Activated CD4-positive, alpha-beta T cell treated with anti-CD3 and anti-CD28 coated beads for 48 hours (primary cell): ENCODE measurements at regions not wholly inside any gene's neighbourhood (a gene's known extent, or its start where the extent isn't known, plus 50 kb on each side); places are given as distances from the start of the nearest gene placed in this dataset.
A peak's percentile ranks its signal among the peaks of the same experiment; 100 is the strongest.

Source experiments
- DNase-seq: peaks from one replicate; pipeline ENCODE4 v3.0.0-alpha.2; 2020

DNA sequence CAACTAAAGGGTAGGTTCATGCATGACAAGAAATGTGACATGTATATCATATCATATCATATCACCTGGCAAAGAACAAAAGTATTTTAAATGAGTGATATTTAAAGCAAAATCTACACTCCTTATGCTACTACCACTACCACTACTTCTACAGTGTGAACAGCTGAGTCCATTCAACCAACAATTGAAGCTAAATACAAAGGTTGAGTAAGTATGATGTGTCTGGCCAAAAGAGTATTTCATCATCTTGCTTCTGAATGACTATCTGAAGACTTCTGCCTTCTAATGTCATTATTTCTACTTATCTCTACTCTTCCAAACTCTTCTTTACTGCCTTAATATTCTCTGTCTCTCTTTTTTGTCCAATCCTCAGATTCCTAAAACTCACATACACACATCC lies 292.6 kb upstream of the CAND1 start:
- no peak for DNase-seq

DNA sequence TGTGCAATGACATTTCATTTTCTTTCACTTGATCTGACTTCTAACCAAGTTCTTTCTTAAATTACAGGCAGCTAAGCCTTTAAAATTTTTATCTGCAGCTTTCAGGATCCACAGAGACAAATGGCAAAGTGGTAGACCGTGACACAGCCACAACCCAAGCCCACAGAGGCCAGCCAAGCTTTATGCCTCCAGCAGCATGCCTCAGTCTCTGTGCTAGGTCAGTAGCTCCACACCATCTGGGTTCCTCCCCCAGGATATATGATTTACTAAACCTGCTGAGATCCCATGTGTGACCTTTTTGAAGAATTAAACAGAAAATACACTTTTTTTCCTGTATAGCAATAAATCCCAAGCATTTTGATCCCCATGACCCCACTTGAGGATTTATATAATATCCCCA lies 290.4 kb upstream of the CAND1 start:
- no peak for DNase-seq

DNA sequence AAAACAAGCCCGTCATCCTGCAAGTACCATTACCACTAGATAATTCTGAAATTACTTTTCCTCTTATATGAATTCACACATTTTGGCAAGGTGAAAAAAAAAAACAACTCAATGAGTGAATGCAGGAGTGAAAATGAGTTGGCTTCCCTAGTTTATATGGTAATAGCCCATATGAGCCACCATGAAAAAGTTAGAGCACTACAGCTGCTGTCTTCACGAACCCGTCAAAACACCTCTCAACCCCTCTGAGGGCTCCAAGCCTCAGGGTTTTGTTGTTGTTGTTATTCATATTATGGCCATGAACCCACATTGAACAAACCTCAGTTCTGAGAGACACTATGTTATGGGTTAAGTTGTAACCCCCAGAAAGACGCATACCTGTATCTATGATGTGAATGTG lies 289.9 kb upstream of the CAND1 start:
- DNase-seq, result no peak

DNA sequence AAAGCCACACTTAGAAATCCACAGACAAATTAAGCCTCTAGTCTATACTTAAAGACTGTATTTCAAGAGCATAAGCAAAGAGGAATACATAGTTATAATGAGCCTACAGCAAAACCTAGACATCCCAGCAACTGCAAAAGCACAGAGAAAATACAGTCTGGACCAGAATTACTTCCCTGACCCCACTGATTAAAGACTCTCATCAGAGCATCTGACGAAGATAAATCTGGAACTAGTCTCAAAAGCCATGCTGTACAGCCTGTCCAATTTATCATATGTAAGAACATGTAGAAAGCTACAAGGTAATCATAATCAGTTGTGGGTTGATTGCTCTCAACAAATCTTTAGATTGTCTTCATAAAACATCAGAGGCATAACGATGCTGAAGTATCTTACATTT lies 285.1 kb upstream of the CAND1 start:
- no peak for DNase-seq

DNA sequence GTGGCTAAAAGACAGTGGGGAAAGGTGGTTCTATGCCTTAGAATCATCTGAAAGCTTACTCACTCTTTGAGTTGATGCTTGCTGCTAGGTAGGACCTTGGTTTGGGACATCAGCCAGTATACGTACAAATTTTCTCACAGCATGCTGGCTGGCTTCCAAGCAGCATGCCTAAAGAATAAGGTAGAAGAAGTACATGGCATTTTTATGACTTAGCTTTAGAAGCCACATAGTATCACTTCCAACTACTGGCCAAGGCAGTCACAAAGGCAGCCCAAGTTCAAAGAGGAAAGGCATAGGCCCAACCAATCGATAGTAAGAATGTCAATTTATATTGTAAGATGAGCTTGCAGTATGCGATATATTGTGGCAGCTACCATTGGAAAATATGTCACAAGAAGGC lies 284.2 kb upstream of the CAND1 start:
- no peak for DNase-seq

DNA sequence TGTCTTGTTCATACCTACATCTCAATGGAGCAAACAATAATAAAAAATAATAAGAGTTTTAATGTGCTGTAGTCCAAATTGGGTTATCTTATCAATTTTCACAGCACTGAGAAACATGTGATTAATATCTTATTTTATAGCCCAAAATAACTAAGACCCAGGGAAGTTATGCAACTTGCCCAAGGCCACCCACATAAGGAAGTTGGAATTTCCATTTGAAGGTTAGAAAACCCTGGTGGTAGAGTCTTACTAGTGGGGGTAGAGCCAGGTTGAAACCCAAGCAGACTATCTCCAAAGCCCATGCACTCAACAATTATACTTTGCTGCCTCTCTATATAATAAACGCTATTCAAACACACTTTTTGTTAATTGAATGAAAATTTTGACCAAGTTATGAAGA lies 270.0 kb upstream of the CAND1 start:
- DNase-seq, result no peak

DNA sequence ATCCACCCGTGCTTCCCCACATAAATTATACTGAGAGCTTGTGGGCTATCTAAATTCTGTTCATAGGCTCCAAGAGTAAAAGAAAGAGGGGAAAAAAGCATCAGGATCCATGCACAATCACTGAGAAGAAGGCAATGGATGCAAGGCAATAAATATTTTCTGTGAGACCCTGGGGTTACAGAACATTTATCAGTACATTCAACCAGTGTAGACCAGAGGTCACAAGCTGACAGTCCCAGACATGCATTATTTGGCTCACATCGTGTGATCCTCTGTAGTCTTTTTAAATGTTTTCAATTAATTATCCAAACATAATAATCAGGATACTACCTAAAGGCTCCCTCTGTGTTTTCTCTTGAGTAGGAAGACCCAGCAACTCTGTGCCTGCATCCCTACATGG lies 267.9 kb upstream of the CAND1 start:
- no peak for DNase-seq

DNA sequence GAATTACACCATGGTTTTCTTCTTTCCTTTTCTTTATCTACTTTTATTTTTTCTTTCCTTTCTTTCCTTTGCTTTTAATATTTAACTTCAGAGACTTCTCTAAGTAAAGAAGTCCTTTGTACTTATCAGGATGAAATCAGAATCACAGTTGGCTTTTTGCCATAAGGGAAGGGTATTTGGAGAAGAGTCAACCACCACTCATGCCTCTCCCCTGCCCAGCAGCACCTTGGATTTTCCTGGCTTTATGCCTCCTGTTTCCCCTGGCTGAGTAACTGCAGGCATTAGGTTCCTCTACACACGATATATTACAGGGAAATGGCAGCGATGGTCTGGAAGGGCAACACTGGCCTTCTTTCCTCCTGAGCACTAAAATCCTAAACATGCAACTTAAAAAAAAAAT lies 266.4 kb upstream of the CAND1 start:
- DNase-seq, result no peak

DNA sequence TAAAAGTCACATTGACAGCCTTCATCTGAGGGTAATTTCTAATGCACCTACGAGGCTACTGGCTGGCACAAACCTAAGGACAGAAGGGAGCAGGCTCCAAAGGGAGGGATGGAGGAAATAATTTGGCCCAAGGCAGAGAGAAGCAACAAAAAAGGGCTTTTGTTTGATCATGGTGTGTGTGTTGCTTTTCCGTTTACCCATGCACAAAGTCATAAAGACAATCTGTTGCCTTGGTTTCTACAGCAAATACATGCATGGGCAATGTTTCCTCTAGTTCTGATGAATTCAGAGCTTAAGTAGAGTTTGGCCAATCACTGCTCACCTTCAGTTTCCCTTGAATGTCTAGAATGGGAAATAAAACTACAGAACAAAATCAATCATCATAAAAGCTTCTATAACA lies 262.5 kb upstream of the CAND1 start:
- no peak for DNase-seq

DNA sequence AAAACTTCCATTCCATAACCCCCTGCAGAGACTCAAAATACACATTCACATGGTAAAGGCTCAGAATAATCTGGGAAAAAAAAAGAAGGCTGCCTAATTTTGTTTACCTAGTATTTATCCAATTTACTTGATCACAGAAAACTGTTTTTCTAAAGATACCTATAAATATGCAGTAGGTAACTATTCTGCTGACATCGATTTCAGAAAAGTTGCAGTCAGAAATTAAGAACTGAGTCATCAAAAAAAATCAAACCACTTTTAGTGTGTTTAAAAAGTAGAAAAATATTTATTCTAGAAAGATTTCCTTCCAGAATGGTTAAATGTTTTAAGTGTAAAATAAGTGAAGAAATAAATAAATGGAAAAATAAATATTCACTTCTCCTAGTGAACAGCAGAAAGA lies 254.5 kb upstream of the CAND1 start:
- DNase-seq, result no peak

DNA sequence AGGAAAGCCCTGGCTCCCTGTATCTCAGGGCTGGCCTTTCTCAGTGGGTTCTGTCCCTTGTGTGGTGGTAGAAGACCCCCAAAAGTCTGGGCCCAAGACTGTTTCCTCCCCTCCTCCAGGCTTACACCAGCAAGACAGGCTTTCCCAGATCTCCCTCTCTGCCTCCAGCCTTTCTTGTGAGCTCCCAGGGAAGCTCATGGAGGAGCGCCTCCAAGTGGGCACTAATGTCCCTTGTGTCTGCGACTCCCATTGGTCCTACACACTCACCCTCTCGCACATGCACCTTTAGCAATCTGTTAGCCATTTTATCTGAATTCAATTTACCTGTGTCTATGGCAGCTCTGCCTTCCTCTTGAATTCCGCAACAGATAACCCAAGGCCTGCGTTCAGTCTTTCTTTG lies 251.1 kb upstream of the CAND1 start:
- no peak for DNase-seq

DNA sequence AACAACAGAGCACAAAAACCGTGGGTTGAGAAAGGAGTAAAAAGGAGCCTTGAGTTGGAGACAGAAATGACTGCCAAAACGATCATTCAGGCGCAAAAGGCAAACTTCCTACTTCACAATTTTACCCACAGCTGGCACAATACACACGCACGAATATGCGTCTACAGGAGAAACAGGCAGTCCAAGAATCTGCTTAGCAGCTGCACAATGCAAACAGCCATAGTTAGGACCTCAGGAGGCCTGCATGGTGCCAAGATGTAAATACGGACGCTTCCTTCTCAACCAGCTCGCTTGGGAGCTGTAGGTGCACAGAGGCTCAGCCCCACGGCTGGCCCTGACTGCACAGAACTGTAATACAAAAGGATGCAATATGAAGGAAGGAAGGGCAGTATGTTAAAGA lies 250.1 kb upstream of the CAND1 start:
- no peak for DNase-seq

DNA sequence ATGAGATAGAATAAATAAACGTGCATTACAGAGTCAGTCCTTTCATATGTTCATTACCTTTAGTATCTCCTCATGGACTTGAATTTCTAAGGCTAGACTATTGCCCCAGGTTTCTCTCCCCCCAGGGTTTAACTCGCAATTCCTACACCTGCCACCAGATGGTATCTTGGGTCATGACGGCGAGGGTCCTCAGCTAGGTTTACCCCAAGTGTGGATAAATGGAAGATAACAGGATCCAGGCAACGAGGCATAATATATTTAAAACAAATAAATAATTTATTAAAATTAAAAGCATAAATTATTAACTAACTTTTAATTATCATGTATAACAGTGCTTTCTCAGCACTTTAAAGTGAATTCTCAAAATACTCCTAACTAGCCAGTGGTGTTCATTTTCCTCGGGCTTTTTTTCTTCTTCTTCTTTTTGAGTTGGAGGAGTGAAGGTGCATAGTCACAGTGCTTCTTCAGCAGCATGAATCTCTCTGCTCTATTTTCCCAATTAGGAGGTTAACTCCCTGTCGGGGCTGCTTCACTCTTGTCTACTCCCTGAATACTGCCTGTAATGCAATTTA lies 243.5 kb upstream of the CAND1 start:
- peak; percentile 66 for DNase-seq

DNA sequence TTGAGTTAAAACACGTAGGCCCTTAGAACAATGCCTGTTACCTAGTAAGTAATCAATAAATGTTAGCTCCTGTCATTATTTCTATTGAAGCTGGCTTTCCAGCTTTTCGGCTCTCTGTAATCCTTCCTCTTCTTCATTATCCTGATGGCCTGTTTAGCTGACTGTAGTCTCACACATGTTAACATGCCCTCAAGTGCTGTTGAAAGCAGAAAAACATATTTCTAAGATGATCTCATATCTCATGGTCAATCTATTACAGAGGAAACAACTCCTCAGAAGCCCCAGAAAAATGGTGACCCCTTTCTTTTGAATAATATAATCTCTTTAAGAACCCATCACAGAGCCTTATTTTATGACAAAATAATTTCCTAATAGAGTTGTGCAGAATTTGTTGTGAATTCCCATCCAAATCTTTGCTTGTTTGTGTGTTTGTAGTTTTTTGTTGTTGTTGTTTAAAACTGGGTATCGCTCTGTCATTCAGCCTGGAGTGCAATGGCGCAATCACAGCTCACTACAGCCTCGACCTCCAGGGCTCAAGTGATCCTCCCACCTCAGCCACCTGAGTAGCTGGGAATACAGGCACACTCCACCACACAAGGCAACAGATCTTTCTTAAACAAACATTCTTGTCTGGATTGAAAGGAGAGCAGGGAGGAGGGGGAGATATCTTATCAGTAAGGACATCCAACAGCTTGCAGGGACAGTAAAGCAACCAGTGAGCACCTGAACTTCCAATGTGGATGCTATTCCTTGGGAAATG lies 242.5 kb upstream of the CAND1 start:
- no peak for DNase-seq

DNA sequence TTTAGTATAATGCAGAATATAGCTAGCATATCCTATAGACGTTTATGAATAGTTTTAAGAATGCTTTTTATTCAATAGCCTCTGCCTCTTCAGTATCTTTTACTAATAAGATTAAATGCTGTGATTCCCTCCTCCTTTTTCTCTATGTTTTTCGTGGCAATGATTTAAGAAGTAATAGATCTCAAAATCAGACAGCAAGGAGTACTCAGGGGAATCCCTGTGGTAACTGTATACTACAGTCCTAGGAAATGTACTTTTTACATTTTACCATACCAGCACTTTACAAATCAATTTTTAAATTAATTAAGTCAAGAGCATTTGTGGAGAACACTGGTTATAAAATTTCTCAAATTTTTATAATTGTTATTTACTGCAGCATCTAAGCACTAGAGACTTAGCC lies 240.6 kb upstream of the CAND1 start:
- DNase-seq, result no peak

DNA sequence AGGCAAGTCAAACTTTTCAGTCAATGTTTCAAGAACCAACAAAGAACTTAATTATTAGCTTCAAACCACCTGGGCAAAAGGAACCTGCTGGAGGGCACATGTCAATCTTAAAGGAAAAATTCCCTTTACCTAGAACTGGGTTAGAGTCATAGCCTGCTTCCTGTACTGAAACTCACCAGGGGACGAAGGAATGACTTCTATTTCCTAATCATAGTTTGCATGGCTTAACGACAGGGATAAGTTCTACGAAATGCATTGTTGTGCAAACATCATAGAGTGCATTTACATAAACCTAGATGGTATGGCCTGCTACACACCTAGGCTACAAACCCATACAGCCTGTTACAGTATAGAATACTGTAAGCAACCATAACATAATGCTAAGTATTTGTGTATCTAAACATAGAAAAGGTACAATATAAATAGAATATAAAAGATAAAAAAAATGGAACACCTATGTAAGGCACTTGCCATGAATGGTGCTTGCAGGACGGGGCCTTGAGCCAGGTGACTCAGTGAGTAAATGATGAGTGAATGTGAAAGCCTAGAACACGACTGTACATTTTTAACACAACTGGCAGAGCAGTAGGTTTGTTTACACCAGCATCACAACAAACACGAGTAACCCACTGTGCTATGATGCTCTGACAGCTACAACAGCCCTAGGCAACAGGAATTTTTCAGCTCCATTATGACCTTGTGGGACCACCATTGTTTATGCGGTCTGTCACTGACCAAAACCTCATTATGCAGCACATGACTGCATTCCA lies 234.9 kb upstream of the CAND1 start:
- peak; percentile 27 for DNase-seq

DNA sequence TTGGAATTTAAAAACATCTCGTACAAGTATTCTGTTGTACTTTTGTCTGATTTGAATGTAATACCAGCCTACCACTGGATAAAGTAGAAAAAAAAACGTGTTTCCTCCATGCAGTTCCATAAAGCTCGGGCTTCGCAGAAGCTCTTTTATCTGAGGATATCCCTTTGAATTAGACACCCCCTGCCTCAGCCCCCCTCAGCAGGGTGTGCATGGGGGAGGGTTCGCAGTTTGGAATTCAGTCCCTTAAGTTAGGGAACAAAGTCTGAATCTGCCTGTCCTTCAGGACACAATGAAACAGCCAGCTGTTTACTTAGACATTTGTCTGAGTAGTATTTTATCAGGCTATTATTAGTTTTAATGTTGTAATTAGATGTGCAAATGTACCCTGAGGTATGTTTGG lies 234.0 kb upstream of the CAND1 start:
- no peak for DNase-seq

DNA sequence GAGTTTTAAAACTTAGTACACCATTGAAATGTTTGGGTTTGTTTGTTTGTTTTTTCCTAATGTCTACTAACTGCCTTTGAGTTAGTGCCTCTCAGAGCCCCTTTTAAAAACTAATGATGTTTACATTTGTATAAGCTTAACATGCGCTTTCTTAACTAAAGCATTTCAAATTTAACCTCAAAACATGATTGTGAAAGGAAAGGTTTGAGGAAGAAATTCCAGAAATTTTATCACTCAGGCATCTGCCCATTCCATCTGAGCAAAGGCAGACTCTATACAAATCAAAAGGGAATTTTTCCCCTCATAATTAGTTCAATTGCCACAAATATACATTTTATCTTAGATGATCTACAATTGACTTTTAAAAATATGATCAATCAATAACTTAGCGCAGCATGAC lies 230.7 kb upstream of the CAND1 start:
- no peak for DNase-seq

DNA sequence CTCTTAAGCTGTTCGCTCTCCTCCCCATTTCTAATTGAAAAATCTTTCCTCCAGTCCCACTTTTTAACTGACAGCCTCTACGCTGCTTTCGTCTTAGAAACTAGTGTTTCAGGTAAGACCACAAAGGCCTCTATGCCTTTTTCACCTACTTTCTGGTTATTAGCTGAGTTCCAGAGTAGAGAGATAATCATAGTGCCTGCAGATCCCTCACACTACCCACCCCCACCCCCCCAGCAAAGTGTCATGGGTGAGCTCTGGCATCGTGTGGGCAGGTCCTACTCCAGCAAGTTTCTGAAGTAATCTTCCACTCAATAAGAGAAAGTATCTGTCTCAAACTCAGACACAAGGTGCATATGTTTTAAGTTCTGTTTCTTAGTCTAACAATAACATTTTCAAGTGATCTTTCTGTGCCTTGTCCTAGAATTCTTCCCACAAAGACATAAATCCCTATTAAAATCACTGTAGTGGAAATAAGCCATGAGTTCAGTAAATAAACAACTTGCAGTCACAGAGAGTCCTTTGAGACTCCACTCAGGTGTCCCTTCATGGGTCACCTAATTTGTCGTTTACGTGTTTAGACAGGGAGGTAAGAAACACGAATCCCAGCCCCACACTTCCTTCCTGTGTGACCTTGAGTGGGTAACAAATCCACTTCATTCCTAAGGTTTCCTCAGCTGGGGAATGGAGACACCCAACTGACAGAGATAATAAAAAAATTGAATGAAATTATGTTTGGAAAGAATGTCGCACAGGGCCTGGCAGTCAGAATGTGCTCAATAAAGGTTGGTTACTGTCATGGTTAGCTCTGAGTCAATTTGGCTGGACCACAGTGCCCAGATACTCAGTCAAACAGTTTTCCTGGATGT lies 228.9 kb upstream of the CAND1 start:
- DNase-seq, result no peak

DNA sequence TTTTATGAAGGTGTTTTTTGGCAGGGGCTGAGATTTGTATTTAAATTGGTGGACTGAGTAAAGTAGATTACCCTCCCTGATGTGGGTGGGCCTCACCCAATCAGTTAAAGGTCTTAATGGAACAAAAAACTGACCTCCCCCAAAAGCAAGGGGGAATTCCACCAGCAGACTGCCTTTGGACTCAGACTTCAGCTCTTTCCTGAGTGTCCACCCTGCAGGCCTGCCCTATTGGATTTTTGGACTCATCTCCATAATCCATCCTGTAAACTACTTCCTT lies 228.4 kb upstream of the CAND1 start:
- no peak for DNase-seq

DNA sequence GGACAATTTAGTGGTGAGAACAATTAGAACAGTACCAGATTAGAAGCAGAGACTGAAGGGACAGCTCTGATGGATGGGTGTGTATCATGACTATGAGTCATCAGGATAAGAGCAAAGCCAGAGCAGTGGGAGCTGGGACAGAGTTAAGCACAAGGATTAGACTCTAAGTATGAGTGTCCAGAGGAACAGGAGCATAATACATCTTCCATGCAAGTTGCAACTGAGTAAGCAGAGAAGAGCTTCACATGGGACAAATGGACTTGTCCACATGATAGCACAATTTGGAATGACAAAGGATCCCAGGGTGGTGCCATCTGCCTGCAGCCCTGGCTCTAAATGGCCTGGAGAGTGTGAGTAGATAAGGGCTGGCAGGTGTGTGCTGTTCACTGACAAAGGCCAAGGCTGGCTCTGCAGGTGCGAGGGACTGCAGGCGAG lies 226.4 kb upstream of the CAND1 start:
- DNase-seq, result no peak

DNA sequence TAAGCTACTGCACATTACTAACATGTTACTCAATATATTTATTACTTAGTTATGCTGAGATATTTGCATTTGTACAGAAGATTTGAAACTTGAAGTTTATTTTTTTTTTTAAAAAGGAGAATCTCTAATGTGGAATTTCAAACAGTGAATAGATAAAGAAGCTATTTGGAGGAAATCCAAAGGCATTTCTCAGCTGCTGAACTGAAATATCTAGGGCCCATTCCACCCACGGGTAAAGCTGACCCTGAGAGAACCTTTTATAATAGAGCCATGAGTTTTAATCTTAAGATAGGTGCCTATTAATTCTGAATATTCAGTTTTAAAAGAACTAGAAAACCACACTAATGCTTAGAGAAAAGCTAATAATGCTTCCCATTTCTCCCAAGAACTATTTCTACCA lies 225.4 kb upstream of the CAND1 start:
- no peak for DNase-seq

DNA sequence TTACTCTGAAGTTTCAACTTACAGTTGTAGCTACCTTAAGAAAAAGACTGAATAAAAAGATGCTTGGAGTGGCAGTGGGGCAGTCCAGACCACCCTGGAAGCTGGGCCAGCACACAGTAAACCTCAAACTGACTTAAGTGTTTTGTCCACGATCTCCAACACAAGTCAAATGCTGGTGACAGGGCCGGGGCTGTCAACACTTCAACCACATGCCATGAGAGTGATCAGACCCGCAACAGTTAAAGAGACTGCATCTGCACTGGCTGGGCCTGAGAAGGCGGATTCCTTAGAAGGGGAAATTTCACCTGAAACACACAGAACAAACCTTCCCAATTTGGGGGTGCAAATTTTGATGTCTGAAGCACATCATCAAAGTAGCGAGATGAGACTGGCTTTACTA lies 223.5 kb upstream of the CAND1 start:
- DNase-seq, result no peak

DNA sequence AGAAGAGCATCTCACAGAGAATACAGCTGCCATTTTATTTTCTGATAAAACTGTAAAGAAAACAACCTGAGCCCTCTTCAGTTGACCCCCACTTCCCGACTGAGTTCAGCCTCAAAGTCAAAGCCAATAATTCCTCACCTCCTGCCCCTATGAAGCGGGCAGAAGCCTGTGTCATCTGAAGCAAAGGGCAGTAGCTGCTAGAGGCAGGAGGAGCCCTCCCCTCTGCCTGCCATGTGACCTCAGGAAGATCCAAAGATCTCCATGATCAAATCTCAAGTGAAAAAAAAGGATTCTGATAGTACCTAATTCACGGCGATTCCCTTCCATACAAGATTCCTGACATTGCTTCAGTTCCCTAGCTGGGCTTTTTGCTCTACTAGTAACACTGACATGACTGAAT lies 223.1 kb upstream of the CAND1 start:
- no peak for DNase-seq
